Activated naive CD4-positive, alpha-beta T cell treated with anti-CD3 and anti-CD28 coated beads, Interleukin-2, amount 50 U/mL, for 24 hours (primary cell): ENCODE measurements at regions not wholly inside any gene's neighbourhood (a gene's known extent, or its start where the extent isn't known, plus 50 kb on each side); places are given as distances from the start of the nearest gene placed in this dataset.

Source experiments
- H3K27ac Mint-ChIP-seq: one replicate; pipeline ENCODE4 v1.8.0; 2021; ENCODE audit warnings: mild to moderate bottlenecking, mixed read lengths
- H3K27me3 Mint-ChIP-seq: one replicate; pipeline ENCODE4 v1.8.0; 2021; ENCODE audit warnings: mixed read lengths
- H3K36me3 Mint-ChIP-seq: one replicate; pipeline ENCODE4 v1.8.0; 2021; ENCODE audit warnings: mixed read lengths
- H3K4me1 Mint-ChIP-seq: one replicate; pipeline ENCODE4 v1.8.0; 2021; ENCODE audit warnings: mixed read lengths
- H3K4me3 Mint-ChIP-seq: one replicate; pipeline ENCODE4 v1.8.0; 2021; ENCODE audit warnings: mild to moderate bottlenecking, mixed read lengths
- H3K9me3 Mint-ChIP-seq: one replicate; pipeline ENCODE4 v1.8.0; 2021; ENCODE audit warnings: mixed read lengths

- H3K36me3 Mint-ChIP-seq = peaks cover 2% of the 10 kb centered on the region
- no peak overlapping the region for H3K27ac Mint-ChIP-seq
- H3K4me1 Mint-ChIP-seq = no peaks in the 10 kb centered on the region
- H3K9me3 Mint-ChIP-seq = peaks cover 11% of the 10 kb centered on the region
- no peak overlapping the region for H3K4me3 Mint-ChIP-seq
- H3K27me3 Mint-ChIP-seq = no peaks in the 10 kb centered on the region
These were observed 754.1 kb downstream of the DOK5 start for GRCh38 chr20:55229451-55229850.

GRCh38 chr20:55216525-55217242 is 741.3 kb downstream of the DOK5 start:
- H3K4me3 Mint-ChIP-seq = no peak overlapping the region
- H3K4me1 Mint-ChIP-seq = no peaks in the 10 kb centered on the region
- no peaks in the 10 kb centered on the region for H3K36me3 Mint-ChIP-seq
- peaks cover 5% of the 10 kb centered on the region for H3K9me3 Mint-ChIP-seq
- no peaks in the 10 kb centered on the region for H3K27me3 Mint-ChIP-seq
- no peak overlapping the region for H3K27ac Mint-ChIP-seq

- no peaks in the 10 kb centered on the region for H3K9me3 Mint-ChIP-seq
- no peak overlapping the region for H3K27ac Mint-ChIP-seq
- H3K36me3 Mint-ChIP-seq = no peaks in the 10 kb centered on the region
- no peaks in the 10 kb centered on the region for H3K27me3 Mint-ChIP-seq
- H3K4me1 Mint-ChIP-seq = no peaks in the 10 kb centered on the region
- no peak overlapping the region for H3K4me3 Mint-ChIP-seq
These were observed 738.3 kb downstream of the DOK5 start for GRCh38 chr20:55213653-55214052.

- Mint-ChIP-seq H3K9me3 (no peaks in the 10 kb centered on the region), H3K4me3 (no peak overlapping the region), H3K27me3 (no peaks in the 10 kb centered on the region), H3K36me3 (no peaks in the 10 kb centered on the region), H3K27ac (no peak overlapping the region), H3K4me1 (no peaks in the 10 kb centered on the region)
These were observed 736.1 kb downstream of the DOK5 start for GRCh38 chr20:55211481-55211880.

DNA sequence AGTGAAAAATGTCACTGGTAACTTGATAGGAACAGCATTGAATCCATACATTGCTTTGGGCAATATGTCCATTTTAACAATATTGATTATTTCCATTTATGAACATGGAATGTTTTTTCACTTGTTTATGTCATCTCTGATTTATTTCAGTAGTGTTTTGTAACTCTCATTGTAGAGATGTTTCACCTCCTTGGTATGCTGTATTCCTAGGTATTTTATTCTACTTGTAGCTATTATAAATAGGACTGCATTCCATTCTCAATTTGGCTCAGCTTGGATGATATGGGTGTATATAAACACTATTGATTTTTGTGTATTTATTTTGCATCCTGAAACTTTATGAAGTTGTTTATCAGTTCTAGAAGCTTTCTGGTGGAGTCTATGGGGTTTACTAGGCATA is 730.3 kb downstream of the DOK5 start:
- no peaks in the 10 kb centered on the region for H3K9me3 Mint-ChIP-seq
- H3K27ac Mint-ChIP-seq = no peak overlapping the region
- no peaks in the 10 kb centered on the region for H3K36me3 Mint-ChIP-seq
- H3K4me1 Mint-ChIP-seq = no peaks in the 10 kb centered on the region
- H3K27me3 Mint-ChIP-seq = no peaks in the 10 kb centered on the region
- H3K4me3 Mint-ChIP-seq = no peak overlapping the region

DNA sequence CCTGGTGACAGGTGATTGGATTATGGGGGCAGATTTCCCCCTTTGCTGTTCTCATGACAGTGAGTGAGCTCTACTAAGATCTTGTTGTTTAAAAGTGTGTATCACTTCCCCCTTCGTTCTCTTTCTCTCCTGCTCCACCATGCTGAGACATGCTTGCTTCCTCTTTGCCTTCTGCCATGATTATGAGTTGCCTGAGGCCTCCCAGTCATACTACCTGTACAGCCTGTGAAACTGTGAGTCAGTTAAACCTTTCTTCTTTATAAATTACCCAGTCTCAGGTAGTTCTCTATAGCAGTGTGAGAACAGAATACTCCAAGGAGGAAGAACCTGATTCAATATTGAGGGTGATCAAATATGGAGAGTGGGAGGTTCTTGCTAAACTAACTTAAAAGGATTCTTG is 724.9 kb downstream of the DOK5 start:
- Mint-ChIP-seq H3K9me3 (peaks cover 5% of the 10 kb centered on the region), H3K27me3 (no peaks in the 10 kb centered on the region), H3K36me3 (no peaks in the 10 kb centered on the region), H3K4me3 (no peak overlapping the region), H3K4me1 (no peaks in the 10 kb centered on the region), H3K27ac (no peak overlapping the region)

- H3K4me3 Mint-ChIP-seq = no peak overlapping the region
These were observed 719.6 kb downstream of the DOK5 start for GRCh38 chr20:55194947-55195346.

GRCh38 chr20:55186228-55186627 is 710.8 kb downstream of the DOK5 start:
- Mint-ChIP-seq H3K36me3 (no peaks in the 10 kb centered on the region), H3K4me3 (no peak overlapping the region), H3K27ac (no peak overlapping the region), H3K9me3 (peaks cover 3% of the 10 kb centered on the region), H3K27me3 (no peaks in the 10 kb centered on the region), H3K4me1 (no peaks in the 10 kb centered on the region)

More at GRCh38 chr20:55194947-55195346, 719.6 kb downstream of the DOK5 start:
- Mint-ChIP-seq H3K36me3 (no peaks in the 10 kb centered on the region), H3K27ac (no peak overlapping the region), H3K4me1 (no peaks in the 10 kb centered on the region), H3K9me3 (peaks cover 9% of the 10 kb centered on the region), H3K27me3 (no peaks in the 10 kb centered on the region)

GRCh38 chr20:55175081-55175480 is 699.7 kb downstream of the DOK5 start:
- no peak overlapping the region for H3K4me3 Mint-ChIP-seq
- H3K4me1 Mint-ChIP-seq = no peaks in the 10 kb centered on the region
- H3K27ac Mint-ChIP-seq = no peak overlapping the region
- no peaks in the 10 kb centered on the region for H3K27me3 Mint-ChIP-seq
- H3K9me3 Mint-ChIP-seq = peaks cover 5% of the 10 kb centered on the region
- no peaks in the 10 kb centered on the region for H3K36me3 Mint-ChIP-seq

DNA sequence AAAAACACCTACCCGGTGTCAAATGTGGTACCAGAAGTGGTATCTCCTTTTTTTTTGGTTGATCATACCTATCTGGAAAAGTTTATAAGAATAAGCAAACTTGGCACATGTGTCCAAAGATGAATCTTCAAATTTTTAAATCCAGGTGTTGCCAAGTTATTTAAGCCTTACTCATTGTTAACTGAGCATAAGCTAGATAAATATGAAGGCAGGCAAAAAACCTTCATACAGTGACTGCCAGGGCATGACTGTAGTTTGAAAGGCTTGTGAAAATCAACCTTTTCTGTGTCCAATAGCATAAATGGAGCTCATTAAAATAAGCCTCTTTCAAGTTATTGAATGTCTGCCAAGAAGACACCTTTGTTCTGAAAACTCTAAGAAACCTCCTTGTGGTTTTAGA is 699.2 kb downstream of the DOK5 start:
- Mint-ChIP-seq H3K27ac (no peak overlapping the region), H3K4me3 (no peak overlapping the region), H3K4me1 (no peaks in the 10 kb centered on the region), H3K36me3 (no peaks in the 10 kb centered on the region), H3K9me3 (peaks cover under 1% of the 10 kb centered on the region), H3K27me3 (no peaks in the 10 kb centered on the region)

DNA sequence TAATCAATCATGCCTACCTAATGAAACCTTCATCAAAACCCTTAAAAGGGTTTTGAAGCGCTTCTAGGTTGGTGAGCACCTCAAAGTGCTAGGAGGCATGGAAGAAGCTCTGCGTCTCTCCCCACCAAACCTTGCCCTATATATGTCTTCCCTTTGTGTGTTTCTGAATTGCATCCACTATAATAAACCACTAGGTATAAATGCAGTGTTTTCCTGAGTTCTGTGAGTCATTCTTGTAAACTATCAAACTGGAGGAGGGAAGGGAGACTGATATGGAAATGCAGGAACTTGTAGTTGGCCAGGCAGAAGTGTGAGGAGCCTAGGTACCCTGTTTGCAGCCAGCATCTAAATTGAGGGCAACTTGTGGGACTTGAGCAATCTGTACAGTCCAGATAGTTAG is 698.8 kb downstream of the DOK5 start:
- no peaks in the 10 kb centered on the region for H3K36me3 Mint-ChIP-seq
- no peaks in the 10 kb centered on the region for H3K4me1 Mint-ChIP-seq
- no peak overlapping the region for H3K27ac Mint-ChIP-seq
- no peak overlapping the region for H3K4me3 Mint-ChIP-seq
- H3K27me3 Mint-ChIP-seq = no peaks in the 10 kb centered on the region
- H3K9me3 Mint-ChIP-seq = no peaks in the 10 kb centered on the region

- no peak overlapping the region for H3K27ac Mint-ChIP-seq
- H3K4me1 Mint-ChIP-seq = no peaks in the 10 kb centered on the region
- H3K4me3 Mint-ChIP-seq = no peak overlapping the region
- H3K27me3 Mint-ChIP-seq = no peaks in the 10 kb centered on the region
- no peaks in the 10 kb centered on the region for H3K9me3 Mint-ChIP-seq
- no peaks in the 10 kb centered on the region for H3K36me3 Mint-ChIP-seq
These were observed 698.2 kb downstream of the DOK5 start for GRCh38 chr20:55173601-55174000.

- Mint-ChIP-seq H3K4me3 (no peak overlapping the region), H3K36me3 (no peaks in the 10 kb centered on the region), H3K27ac (no peak overlapping the region), H3K27me3 (no peaks in the 10 kb centered on the region), H3K4me1 (no peaks in the 10 kb centered on the region), H3K9me3 (no peaks in the 10 kb centered on the region)
These were observed 697.1 kb downstream of the DOK5 start for GRCh38 chr20:55172310-55173002.

DNA sequence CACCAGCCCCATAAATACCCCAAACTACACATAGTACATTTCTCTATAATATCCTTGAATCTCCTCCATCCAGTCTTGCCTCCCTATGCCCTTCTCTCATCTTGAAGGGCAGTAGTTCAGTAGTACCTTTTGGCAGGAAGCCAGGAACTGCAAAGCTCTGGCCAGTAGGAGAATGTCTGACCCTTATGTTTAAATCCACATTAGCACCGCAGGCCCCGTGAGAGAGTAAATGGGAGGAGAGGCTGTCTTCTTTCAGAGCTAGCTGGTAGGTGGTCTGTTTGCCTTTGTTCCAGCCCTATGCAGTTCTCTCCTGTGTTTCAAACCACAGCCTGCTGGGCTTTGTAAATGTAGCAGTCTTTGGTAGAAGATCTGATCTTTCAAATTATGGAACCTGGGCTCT is 690.7 kb downstream of the DOK5 start:
- H3K4me3 Mint-ChIP-seq = no peak overlapping the region
- no peak overlapping the region for H3K27ac Mint-ChIP-seq
- H3K27me3 Mint-ChIP-seq = no peaks in the 10 kb centered on the region
- no peaks in the 10 kb centered on the region for H3K36me3 Mint-ChIP-seq
- H3K4me1 Mint-ChIP-seq = no peaks in the 10 kb centered on the region
- H3K9me3 Mint-ChIP-seq = no peaks in the 10 kb centered on the region

GRCh38 chr20:55160996-55161395 is 685.6 kb downstream of the DOK5 start:
- no peak overlapping the region for H3K27ac Mint-ChIP-seq
- H3K4me1 Mint-ChIP-seq = no peaks in the 10 kb centered on the region
- peaks cover 12% of the 10 kb centered on the region for H3K9me3 Mint-ChIP-seq
- no peaks in the 10 kb centered on the region for H3K36me3 Mint-ChIP-seq
- no peaks in the 10 kb centered on the region for H3K27me3 Mint-ChIP-seq
- no peak overlapping the region for H3K4me3 Mint-ChIP-seq

- Mint-ChIP-seq H3K27me3 (no peaks in the 10 kb centered on the region), H3K4me1 (no peaks in the 10 kb centered on the region), H3K27ac (no peak overlapping the region), H3K9me3 (peaks cover 12% of the 10 kb centered on the region), H3K36me3 (no peaks in the 10 kb centered on the region), H3K4me3 (no peak overlapping the region)
These were observed 684.6 kb downstream of the DOK5 start for GRCh38 chr20:55160037-55160436.
